ENCODE measurements at regions not wholly inside any gene's neighbourhood (a gene's known extent, or its start where the extent isn't known, plus 50 kb on each side); places are given as distances from the start of the nearest gene placed in this dataset.
"Not testable (repeated sequence)": the region's sequence is repeated elsewhere in the genome, so short reads cannot be mapped to it uniquely, and the experiment has no call there.

- DNase-seq, result no peak
These were observed 58.1 kb downstream of the NPAP1 start for GRCh38 chr15:24733659-24734058.

- no peak for DNase-seq
These were observed 58.8 kb downstream of the NPAP1 start for GRCh38 chr15:24734396-24734795.

GRCh38 chr15:24745290-24745689, 69.7 kb downstream of the NPAP1 start:
- DNase-seq, result no peak

GRCh38 chr15:24746094-24746493, 70.5 kb downstream of the NPAP1 start:
- no peak for DNase-seq

GRCh38 chr15:24747376-24747775, 71.8 kb downstream of the NPAP1 start:
- DNase-seq, result no peak

GRCh38 chr15:24748812-24749439, 73.4 kb downstream of the NPAP1 start:
- DNase-seq, result no peak

GRCh38 chr15:24752354-24752753, 76.8 kb downstream of the NPAP1 start:
- no peak for DNase-seq

GRCh38 chr15:24756101-24756500, 80.5 kb downstream of the NPAP1 start:
- no peak for DNase-seq

GRCh38 chr15:24760066-24760465, 84.5 kb downstream of the NPAP1 start:
- DNase-seq, result no peak

- DNase-seq, result no peak
These were observed 86.2 kb downstream of the NPAP1 start for GRCh38 chr15:24761704-24762302.

- no peak for DNase-seq
These were observed 88.3 kb downstream of the NPAP1 start for GRCh38 chr15:24763891-24764290.

GRCh38 chr15:24764375-24765171, 89.0 kb downstream of the NPAP1 start:
- DNase-seq, result no peak

GRCh38 chr15:24766511-24767133, 91.0 kb downstream of the NPAP1 start:
- DNase-seq, result no peak

- DNase-seq, result no peak
These were observed 96.7 kb downstream of the NPAP1 start for GRCh38 chr15:24772266-24772665.

- peak; percentile 30 to 32 for DNase-seq
These were observed 97.3 kb downstream of the NPAP1 start for GRCh38 chr15:24772686-24773373.

GRCh38 chr15:24777307-24777706, 101.7 kb downstream of the NPAP1 start:
- no peak for DNase-seq

- no peak for DNase-seq
These were observed 108.9 kb downstream of the NPAP1 start for GRCh38 chr15:24784506-24784905.

- DNase-seq, result no peak
These were observed 110.8 kb downstream of the NPAP1 start for GRCh38 chr15:24786347-24786746.

- not testable (repeated sequence) for DNase-seq
These were observed 127.0 kb downstream of the NPAP1 start for GRCh38 chr15:24802624-24803023.

GRCh38 chr15:24819680-24820079, 135.1 kb upstream of the SNRPN start:
- no peak for DNase-seq

GRCh38 chr15:24823473-24823872, 131.3 kb upstream of the SNRPN start:
- no peak for DNase-seq

GRCh38 chr15:24832282-24832681, 122.5 kb upstream of the SNRPN start:
- DNase-seq, result no peak

- DNase-seq, result no peak
These were observed 119.5 kb upstream of the SNRPN start for GRCh38 chr15:24835301-24835700.

All from stimulated activated CD4-positive, alpha-beta T cell treated with anti-CD3 and anti-CD28 coated beads, Interleukin-2, amount 100 ng/mL, for 48 hours (primary cell).